ENCODE measurements at regions not wholly inside any gene's neighbourhood (a gene's known extent, or its start where the extent isn't known, plus 50 kb on each side); places are given as distances from the start of the nearest gene placed in this dataset.

DNA sequence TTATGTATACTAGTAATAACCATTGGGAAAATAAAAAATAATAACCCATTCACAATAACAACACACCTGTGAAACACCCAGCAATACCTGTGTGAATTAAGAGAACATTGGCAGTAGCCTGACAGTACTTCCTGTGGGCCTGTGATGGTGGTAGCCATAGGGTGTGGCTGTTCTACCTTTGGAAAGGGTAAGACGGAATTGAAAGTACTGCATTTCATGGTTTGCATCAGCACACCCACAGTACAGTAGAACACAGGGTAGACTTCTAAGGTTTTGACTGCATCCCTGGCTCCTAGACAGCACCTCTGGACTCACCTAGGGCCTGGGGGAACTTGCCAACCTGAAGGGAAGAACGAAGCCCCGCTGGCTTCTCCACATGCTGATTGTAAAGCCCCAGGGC, 279.8 kb downstream of the HTR1B start:
- DNase-seq = no peak
- Histone ChIP-seq H3K36me3 (ENCODE audit: insufficient read depth, low read length) (no peaks in the 10 kb centered on the region), H3K4me2 (ENCODE audit: insufficient read depth, low read length) (no peak overlapping the region), H3K4me1 (ENCODE audit: insufficient read depth, low read length) (no peaks in the 10 kb centered on the region), H3K79me2 (ENCODE audit: insufficient read depth, low read length) (no peaks in the 10 kb centered on the region), H3K9me3 (ENCODE audit: insufficient read depth, low read length, severe bottlenecking) (no peaks in the 10 kb centered on the region), H4K20me1 (ENCODE audit: insufficient read depth, low read length) (no peaks in the 10 kb centered on the region), H3K9ac (ENCODE audit: low read depth, low read length) (no peak overlapping the region), H3K27ac (ENCODE audit: low read length) (no peak overlapping the region), H2AFZ (ENCODE audit: low read depth, low read length) (no peak overlapping the region), H3K4me3 (ENCODE audit: low read depth in 1 of 2, low read length in 2 of 2) (no peak overlapping the region), H3K27me3 (ENCODE audit: insufficient read depth, low read length, poor library complexity) (no peaks in the 10 kb centered on the region)
- no peak for TF ChIP-seq EZH2 (IDR thresholded peaks at IDR 0.05; ENCODE audit: borderline replicate concordance, low read depth, low read length, severe bottlenecking)
- no peak for ATAC-seq (ENCODE audit: insufficient read depth, low read depth)

- H4K20me1 ChIP-seq (ENCODE audit: insufficient read depth, low read length) = no peaks in the 10 kb centered on the region
- no peaks in the 10 kb centered on the region for H3K4me1 ChIP-seq (ENCODE audit: insufficient read depth, low read length)
- DNase-seq (no peak), ATAC-seq (ENCODE audit: insufficient read depth, low read depth) (no peak)
- H3K27me3 ChIP-seq (ENCODE audit: insufficient read depth, low read length, poor library complexity) = no peaks in the 10 kb centered on the region
- H3K9ac ChIP-seq (ENCODE audit: low read depth, low read length) = no peak overlapping the region
- H3K4me3 ChIP-seq (ENCODE audit: low read depth in 1 of 2, low read length in 2 of 2) = no peak overlapping the region
- no peak overlapping the region for H3K27ac ChIP-seq (ENCODE audit: low read length)
- H3K4me2 ChIP-seq (ENCODE audit: insufficient read depth, low read length) = no peak overlapping the region
- no peaks in the 10 kb centered on the region for H3K9me3 ChIP-seq (ENCODE audit: insufficient read depth, low read length, severe bottlenecking)
- TF ChIP-seq CTCF (IDR thresholded peaks at IDR 0.05; ENCODE audit: borderline replicate concordance, extremely low read depth, low read length, poor library complexity, severe bottlenecking) (no peak), EZH2 (IDR thresholded peaks at IDR 0.05; ENCODE audit: borderline replicate concordance, low read depth, low read length, severe bottlenecking) (no peak)
- no peak overlapping the region for H2AFZ ChIP-seq (ENCODE audit: low read depth, low read length)
- no peaks in the 10 kb centered on the region for H3K36me3 ChIP-seq (ENCODE audit: insufficient read depth, low read length)
- no peaks in the 10 kb centered on the region for H3K79me2 ChIP-seq (ENCODE audit: insufficient read depth, low read length)
Measured at GRCh38 chr6:77181749-77182148, 281.5 kb downstream of the HTR1B start.

DNA sequence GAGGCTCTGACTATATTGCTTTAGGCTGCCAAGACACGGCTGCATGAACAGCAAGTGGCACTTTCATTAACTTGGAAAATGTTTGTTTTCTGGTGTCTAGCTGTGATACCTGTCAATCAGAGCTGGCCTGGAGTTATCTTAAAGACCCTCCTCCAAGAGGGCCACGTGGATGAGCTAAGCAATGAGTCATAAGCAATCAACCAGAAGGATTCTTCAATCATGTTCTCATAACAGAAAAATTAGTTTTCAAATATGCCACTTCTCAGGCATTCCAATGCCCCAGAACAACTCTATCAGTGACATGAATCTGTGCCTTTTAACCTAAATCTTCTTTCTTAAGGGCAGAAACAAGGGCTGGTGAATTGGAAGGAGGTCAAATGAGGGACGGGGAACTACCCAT, 283.0 kb downstream of the HTR1B start:
- Histone ChIP-seq H3K9ac (ENCODE audit: low read depth, low read length) (no peak overlapping the region), H3K27me3 (ENCODE audit: insufficient read depth, low read length, poor library complexity) (no peaks in the 10 kb centered on the region), H4K20me1 (ENCODE audit: insufficient read depth, low read length) (no peaks in the 10 kb centered on the region), H3K27ac (ENCODE audit: low read length) (no peak overlapping the region), H3K9me3 (ENCODE audit: insufficient read depth, low read length, severe bottlenecking) (no peaks in the 10 kb centered on the region), H3K36me3 (ENCODE audit: insufficient read depth, low read length) (no peaks in the 10 kb centered on the region), H3K4me3 (ENCODE audit: low read depth in 1 of 2, low read length in 2 of 2) (no peak overlapping the region), H3K4me1 (ENCODE audit: insufficient read depth, low read length) (no peaks in the 10 kb centered on the region), H3K79me2 (ENCODE audit: insufficient read depth, low read length) (no peaks in the 10 kb centered on the region), H3K4me2 (ENCODE audit: insufficient read depth, low read length) (no peak overlapping the region), H2AFZ (ENCODE audit: low read depth, low read length) (no peak overlapping the region)
- no peak for ATAC-seq (ENCODE audit: insufficient read depth, low read depth)
- TF ChIP-seq EZH2 (IDR thresholded peaks at IDR 0.05; ENCODE audit: borderline replicate concordance, low read depth, low read length, severe bottlenecking) (no peak), CTCF (IDR thresholded peaks at IDR 0.05; ENCODE audit: borderline replicate concordance, extremely low read depth, low read length, poor library complexity, severe bottlenecking) (no peak)
- no peak for DNase-seq

- no peak for DNase-seq
- Histone ChIP-seq H2AFZ (ENCODE audit: low read depth, low read length) (no peak overlapping the region), H3K79me2 (ENCODE audit: insufficient read depth, low read length) (no peaks in the 10 kb centered on the region), H3K4me2 (ENCODE audit: insufficient read depth, low read length) (no peak overlapping the region), H3K27ac (ENCODE audit: low read length) (no peak overlapping the region), H3K4me1 (ENCODE audit: insufficient read depth, low read length) (no peaks in the 10 kb centered on the region), H3K36me3 (ENCODE audit: insufficient read depth, low read length) (no peaks in the 10 kb centered on the region), H3K9me3 (ENCODE audit: insufficient read depth, low read length, severe bottlenecking) (no peaks in the 10 kb centered on the region), H3K27me3 (ENCODE audit: insufficient read depth, low read length, poor library complexity) (no peaks in the 10 kb centered on the region), H3K9ac (ENCODE audit: low read depth, low read length) (no peak overlapping the region), H3K4me3 (ENCODE audit: low read depth in 1 of 2, low read length in 2 of 2) (no peak overlapping the region), H4K20me1 (ENCODE audit: insufficient read depth, low read length) (no peaks in the 10 kb centered on the region)
- no peak for ATAC-seq (ENCODE audit: insufficient read depth, low read depth)
- no peak for TF ChIP-seq CTCF (IDR thresholded peaks at IDR 0.05; ENCODE audit: borderline replicate concordance, extremely low read depth, low read length, poor library complexity, severe bottlenecking)
- no peak for TF ChIP-seq EZH2 (IDR thresholded peaks at IDR 0.05; ENCODE audit: borderline replicate concordance, low read depth, low read length, severe bottlenecking)
Measured at GRCh38 chr6:77178821-77179220, 284.5 kb downstream of the HTR1B start.

Data from DND-41 (cell line).